ENCODE measurements at regions not wholly inside any gene's neighbourhood (a gene's known extent, or its start where the extent isn't known, plus 50 kb on each side); places are given as distances from the start of the nearest gene placed in this dataset.
"Not testable (repeated sequence)": the region's sequence is repeated elsewhere in the genome, so short reads cannot be mapped to it uniquely, and the experiment has no call there.

DNA sequence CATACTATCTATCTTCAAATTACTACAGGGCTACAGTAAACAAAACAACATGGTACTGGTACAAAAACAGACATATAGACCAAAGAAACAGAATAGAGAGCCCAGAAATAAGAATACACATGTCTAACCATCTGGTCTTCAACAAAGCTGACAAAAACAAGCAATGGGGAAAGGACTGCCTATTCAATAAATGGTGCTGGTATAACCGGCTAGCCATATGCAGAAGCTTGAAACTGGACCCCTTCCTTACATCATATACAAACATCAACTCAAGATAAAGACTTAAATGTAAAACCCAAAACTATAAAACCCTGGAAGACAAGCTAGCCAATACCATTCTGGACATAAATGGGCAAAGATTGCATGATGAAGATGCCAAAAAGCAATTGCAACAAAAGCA is 1143.7 kb downstream of the DNAJB9 start:
- no peak for DNase-seq
- Histone ChIP-seq H3K4me3 (no peak overlapping the region), H3K27me3 (no peaks in the 10 kb centered on the region), H3K9me3 (no peaks in the 10 kb centered on the region), H3K36me3 (no peaks in the 10 kb centered on the region)

DNA sequence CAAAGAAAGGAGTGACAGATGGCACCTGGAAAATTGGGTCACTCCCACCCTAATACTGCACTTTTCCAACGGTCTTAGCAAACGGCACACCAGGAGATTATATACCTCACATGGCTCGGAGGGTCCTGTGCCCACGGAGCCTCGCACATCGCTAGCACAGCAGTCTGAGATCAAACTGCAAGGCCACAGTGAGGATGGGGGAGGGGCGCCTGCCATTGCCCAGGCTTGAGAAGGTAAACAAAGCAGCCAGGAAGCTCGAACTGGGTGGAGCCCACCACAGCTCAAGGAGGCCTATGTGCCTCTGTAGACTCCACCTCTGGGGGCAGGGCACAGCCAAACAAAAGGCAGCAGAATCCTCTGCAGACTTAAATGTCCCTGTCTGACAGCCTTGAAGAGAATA is 1149.7 kb downstream of the DNAJB9 start:
- H3K9me3 ChIP-seq, H3K36me3 ChIP-seq, DNase-seq, H3K4me3 ChIP-seq, H3K27me3 ChIP-seq: not testable (repeated sequence)

GRCh38 chr7:109734601-109735000 is 1164.9 kb downstream of the DNAJB9 start:
- Histone ChIP-seq H3K27me3 (no peaks in the 10 kb centered on the region), H3K9me3 (no peaks in the 10 kb centered on the region), H3K36me3 (no peaks in the 10 kb centered on the region), H3K4me3 (no peak overlapping the region)
- no peak for DNase-seq

- Histone ChIP-seq H3K4me3 (no peak overlapping the region), H3K27me3 (no peaks in the 10 kb centered on the region), H3K36me3 (no peaks in the 10 kb centered on the region), H3K9me3 (no peaks in the 10 kb centered on the region)
- no peak for DNase-seq
These were observed 1166.2 kb downstream of the DNAJB9 start for GRCh38 chr7:109735881-109736280.

- Histone ChIP-seq H3K4me3 (no peak overlapping the region), H3K9me3 (no peaks in the 10 kb centered on the region), H3K36me3 (no peaks in the 10 kb centered on the region), H3K27me3 (no peaks in the 10 kb centered on the region)
- DNase-seq: no peak
These were observed 1176.2 kb downstream of the DNAJB9 start for GRCh38 chr7:109745677-109746410.

DNA sequence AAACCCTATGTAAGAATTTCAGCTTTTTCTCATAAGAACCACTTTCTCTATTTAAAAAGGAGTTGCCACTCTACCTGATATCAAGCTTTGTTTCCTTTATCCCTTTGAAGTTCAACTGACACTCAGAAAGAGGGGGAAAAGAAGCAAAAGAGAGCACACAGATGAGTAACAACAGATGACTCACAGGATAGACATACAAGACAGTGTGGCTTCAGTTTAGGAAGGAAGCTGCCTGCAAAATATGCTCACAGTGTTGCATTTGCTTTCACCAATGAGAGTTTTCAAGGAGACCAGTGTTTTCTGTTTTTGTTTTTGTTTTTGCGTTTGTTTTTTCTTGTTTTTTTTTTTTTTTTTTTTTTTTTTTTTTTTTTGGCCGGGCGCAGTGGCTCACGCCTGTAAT is 1181.6 kb downstream of the DNAJB9 start:
- DNase-seq: no peak
- Histone ChIP-seq H3K36me3 (no peaks in the 10 kb centered on the region), H3K27me3 (no peaks in the 10 kb centered on the region), H3K9me3 (no peaks in the 10 kb centered on the region), H3K4me3 (no peak overlapping the region)

- no peaks in the 10 kb centered on the region for H3K9me3 ChIP-seq
These were observed 1182.4 kb downstream of the DNAJB9 start for GRCh38 chr7:109752068-109752467.

GRCh38 chr7:109757713-109758112 is 1188.0 kb downstream of the DNAJB9 start:
- Histone ChIP-seq H3K27me3 (no peaks in the 10 kb centered on the region), H3K4me3 (no peak overlapping the region), H3K36me3 (no peaks in the 10 kb centered on the region), H3K9me3 (no peaks in the 10 kb centered on the region)
- DNase-seq: no peak

More at GRCh38 chr7:109752068-109752467, 1182.4 kb downstream of the DNAJB9 start:
- Histone ChIP-seq H3K27me3 (no peaks in the 10 kb centered on the region), H3K4me3 (no peak overlapping the region), H3K36me3 (no peaks in the 10 kb centered on the region)
- no peak for DNase-seq

DNA sequence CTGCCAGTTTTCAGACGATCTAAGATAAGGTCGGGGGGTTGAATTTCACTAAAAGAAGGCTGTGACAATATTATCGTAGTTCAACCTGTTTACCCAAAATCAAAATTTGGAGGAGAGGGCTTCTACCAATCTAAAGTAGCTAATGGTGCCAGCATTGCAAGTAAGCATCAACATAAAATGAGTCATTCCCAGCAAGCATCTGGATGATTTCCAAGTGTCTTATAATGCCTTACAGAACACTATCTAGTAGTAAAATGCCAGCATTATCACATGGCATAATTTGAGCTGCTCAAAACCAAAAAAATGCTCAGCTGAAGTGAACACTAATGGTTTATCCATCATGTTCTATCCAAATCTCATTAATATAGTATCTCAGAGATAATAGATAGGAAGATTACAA is 1193.9 kb downstream of the DNAJB9 start:
- no peak for DNase-seq

GRCh38 chr7:109772161-109772560 is 1202.5 kb downstream of the DNAJB9 start:
- no peaks in the 10 kb centered on the region for H3K9me3 ChIP-seq
- DNase-seq: no peak
- H3K27me3 ChIP-seq: no peaks in the 10 kb centered on the region
- H3K36me3 ChIP-seq: no peaks in the 10 kb centered on the region
- H3K4me3 ChIP-seq: no peak overlapping the region

More for the DNA sequence above, 1193.9 kb downstream of the DNAJB9 start:
- H3K4me3 ChIP-seq: no peak overlapping the region
- H3K36me3 ChIP-seq: no peaks in the 10 kb centered on the region
- H3K9me3 ChIP-seq: no peaks in the 10 kb centered on the region
- H3K27me3 ChIP-seq: no peaks in the 10 kb centered on the region

GRCh38 chr7:109782806-109783205 is 1213.1 kb downstream of the DNAJB9 start:
- no peaks in the 10 kb centered on the region for H3K9me3 ChIP-seq
- no peak overlapping the region for H3K4me3 ChIP-seq
- no peak for DNase-seq
- H3K36me3 ChIP-seq: no peaks in the 10 kb centered on the region
- no peaks in the 10 kb centered on the region for H3K27me3 ChIP-seq

DNA sequence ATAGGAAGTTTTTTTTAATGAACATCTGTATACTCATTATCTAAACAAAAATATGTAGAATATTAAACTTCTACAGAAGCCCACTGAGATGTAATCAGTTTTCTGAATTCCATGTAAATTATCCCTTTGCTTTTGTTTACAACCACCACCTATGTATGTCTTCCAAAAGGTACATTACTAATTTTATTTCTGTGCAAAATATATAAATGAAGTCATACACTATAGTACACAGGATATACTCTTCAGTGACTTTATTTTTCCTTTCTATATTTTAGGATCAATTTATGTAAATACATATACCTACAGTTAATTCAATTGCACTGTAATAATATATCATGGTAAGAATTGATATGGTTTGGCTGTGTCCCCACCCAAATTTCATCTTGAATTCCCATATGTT is 1236.9 kb downstream of the DNAJB9 start:
- Histone ChIP-seq H3K4me3 (no peak overlapping the region), H3K27me3 (no peaks in the 10 kb centered on the region), H3K9me3 (no peaks in the 10 kb centered on the region), H3K36me3 (no peaks in the 10 kb centered on the region)
- DNase-seq: no peak

- Histone ChIP-seq H3K9me3 (no peaks in the 10 kb centered on the region), H3K36me3 (no peaks in the 10 kb centered on the region), H3K4me3 (no peak overlapping the region), H3K27me3 (no peaks in the 10 kb centered on the region)
- no peak for DNase-seq
These were observed 1251.5 kb downstream of the DNAJB9 start for GRCh38 chr7:109821156-109821555.

- Histone ChIP-seq H3K4me3 (no peak overlapping the region), H3K9me3 (no peaks in the 10 kb centered on the region), H3K36me3 (no peaks in the 10 kb centered on the region), H3K27me3 (no peaks in the 10 kb centered on the region)
- no peak for DNase-seq
These were observed 1256.1 kb upstream of the LRRN3 start for GRCh38 chr7:109834851-109835250.

- Histone ChIP-seq H3K4me3 (no peak overlapping the region), H3K9me3 (no peaks in the 10 kb centered on the region), H3K36me3 (no peaks in the 10 kb centered on the region), H3K27me3 (no peaks in the 10 kb centered on the region)
- DNase-seq: no peak
These were observed 1255.3 kb upstream of the LRRN3 start for GRCh38 chr7:109835577-109835976.

- Histone ChIP-seq H3K36me3 (no peaks in the 10 kb centered on the region), H3K27me3 (no peaks in the 10 kb centered on the region), H3K9me3 (no peaks in the 10 kb centered on the region), H3K4me3 (no peak overlapping the region)
- no peak for DNase-seq
These were observed 1254.9 kb upstream of the LRRN3 start for GRCh38 chr7:109836016-109836415.

- Histone ChIP-seq H3K9me3 (no peaks in the 10 kb centered on the region), H3K27me3 (no peaks in the 10 kb centered on the region), H3K36me3 (no peaks in the 10 kb centered on the region), H3K4me3 (no peak overlapping the region)
- no peak for DNase-seq
These were observed 1248.5 kb upstream of the LRRN3 start for GRCh38 chr7:109842386-109842785.

DNA sequence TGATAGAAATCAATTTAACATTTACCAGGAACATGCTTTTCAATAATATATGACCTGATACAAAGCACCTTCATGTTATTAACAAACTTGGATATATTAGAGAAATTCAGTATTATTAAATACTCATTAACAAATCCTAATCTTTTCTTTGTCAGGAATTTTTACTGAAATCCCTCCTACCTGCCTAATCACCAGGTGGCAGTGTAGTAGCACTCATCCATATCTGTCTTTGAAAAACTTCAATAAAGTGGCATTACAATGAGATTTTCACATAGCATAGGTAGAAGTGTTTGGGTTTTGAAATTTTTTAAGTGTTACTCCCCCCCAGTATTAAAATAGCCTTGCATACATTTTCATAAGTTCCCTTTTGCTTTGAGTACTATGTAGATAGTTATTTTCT is 1246.6 kb upstream of the LRRN3 start:
- DNase-seq: no peak
- H3K27me3 ChIP-seq: no peaks in the 10 kb centered on the region
- H3K4me3 ChIP-seq: no peak overlapping the region
- H3K36me3 ChIP-seq: no peaks in the 10 kb centered on the region
- no peaks in the 10 kb centered on the region for H3K9me3 ChIP-seq

DNA sequence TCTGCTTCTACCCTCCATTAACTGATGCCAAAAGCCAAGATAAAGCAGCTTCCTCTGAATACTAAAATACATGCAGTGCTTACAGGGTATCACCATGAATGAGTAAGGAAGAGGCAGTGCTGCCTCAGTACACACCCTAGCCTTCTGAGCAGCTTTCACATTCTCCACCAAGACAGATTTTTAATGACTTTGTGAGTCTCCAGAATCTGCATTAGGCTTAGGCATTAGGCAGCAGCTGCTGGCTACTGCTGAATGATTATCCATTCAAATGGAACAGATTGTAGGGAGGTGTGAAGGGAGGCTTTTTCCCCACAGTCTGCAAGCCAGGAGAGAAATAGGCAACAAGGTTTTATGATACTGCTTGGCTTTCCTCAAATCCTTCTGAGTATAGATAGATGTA is 1226.7 kb upstream of the LRRN3 start:
- Histone ChIP-seq H3K36me3 (no peaks in the 10 kb centered on the region), H3K27me3 (no peaks in the 10 kb centered on the region), H3K9me3 (no peaks in the 10 kb centered on the region), H3K4me3 (no peak overlapping the region)
- DNase-seq: no peak
